ENCODE measurements at regions not wholly inside any gene's neighbourhood (a gene's known extent, or its start where the extent isn't known, plus 50 kb on each side); places are given as distances from the start of the nearest gene placed in this dataset.

DNA sequence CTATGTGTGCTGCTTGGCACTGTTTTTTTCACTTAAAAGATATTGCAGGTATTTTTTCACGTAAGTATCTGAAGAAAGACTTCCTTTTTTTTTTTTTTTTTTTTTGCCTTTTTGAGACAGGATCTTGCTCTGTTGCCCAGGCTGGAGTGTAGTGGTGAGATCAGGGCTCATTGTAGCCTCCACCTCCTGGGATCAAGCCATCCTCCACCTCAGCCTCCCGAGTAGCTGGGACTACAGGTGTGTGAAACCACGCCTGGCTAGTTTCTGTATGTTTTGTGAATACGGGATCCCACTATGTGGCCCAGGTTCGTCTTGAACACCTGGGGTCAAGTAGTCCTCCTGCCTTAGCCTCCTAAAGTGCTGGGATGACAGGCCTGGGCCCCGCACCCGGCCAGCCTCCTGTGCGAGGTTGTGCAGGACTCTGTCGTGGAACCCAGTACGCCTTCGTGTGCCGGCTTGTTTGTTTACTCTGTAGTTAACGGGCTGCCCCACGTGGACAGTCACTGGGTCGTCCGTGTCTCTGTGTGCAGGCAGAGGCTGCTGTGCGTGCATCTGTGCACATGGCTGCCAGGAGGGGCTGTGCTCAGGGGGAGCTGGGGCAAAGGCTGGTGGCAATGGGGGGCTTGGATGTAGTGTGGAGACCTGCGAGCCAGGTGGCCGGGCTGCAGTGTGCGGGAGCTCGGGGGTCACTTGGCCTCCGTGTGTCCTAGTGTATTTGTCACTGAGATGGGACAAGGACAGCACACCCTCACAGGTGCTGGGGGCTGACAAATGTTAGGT, 179.5 kb downstream of the ADRA2C start:
- TF ChIP-seq, protein P1, sequence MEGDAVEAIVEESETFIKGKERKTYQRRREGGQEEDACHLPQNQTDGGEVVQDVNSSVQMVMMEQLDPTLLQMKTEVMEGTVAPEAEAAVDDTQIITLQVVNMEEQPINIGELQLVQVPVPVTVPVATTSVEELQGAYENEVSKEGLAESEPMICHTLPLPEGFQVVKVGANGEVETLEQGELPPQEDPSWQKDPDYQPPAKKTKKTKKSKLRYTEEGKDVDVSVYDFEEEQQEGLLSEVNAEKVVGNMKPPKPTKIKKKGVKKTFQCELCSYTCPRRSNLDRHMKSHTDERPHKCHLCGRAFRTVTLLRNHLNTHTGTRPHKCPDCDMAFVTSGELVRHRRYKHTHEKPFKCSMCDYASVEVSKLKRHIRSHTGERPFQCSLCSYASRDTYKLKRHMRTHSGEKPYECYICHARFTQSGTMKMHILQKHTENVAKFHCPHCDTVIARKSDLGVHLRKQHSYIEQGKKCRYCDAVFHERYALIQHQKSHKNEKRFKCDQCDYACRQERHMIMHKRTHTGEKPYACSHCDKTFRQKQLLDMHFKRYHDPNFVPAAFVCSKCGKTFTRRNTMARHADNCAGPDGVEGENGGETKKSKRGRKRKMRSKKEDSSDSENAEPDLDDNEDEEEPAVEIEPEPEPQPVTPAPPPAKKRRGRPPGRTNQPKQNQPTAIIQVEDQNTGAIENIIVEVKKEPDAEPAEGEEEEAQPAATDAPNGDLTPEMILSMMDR (conservative IDR thresholded peaks at IDR 0.05; ENCODE audit: low read depth, low read length), result no peak
- TF ChIP-seq EZH2 (IDR thresholded peaks at IDR 0.05; ENCODE audit: low read length, unreplicated experiment), result no peak
- TF ChIP-seq EZH2phosphoT487 (IDR thresholded peaks at IDR 0.05; ENCODE audit: borderline replicate concordance, low read length), result no peak

Data from PC-3 (cell line).